Skeletal muscle tissue (tissue), 3 donors: ENCODE measurements at regions not wholly inside any gene's neighbourhood (a gene's known extent, or its start where the extent isn't known, plus 50 kb on each side); places are given as distances from the start of the nearest gene placed in this dataset.

ENCODE experiments used
- H3K27ac ChIP-seq: one replicate; pipeline ENCODE4 v1.7.0; 2013; ENCODE audit warnings: mild to moderate bottlenecking, low read depth, low read length, inconsistent platforms
- H3K27me3 ChIP-seq, 3 donors: one replicate each; pipeline ENCODE4 v1.7.0; 2013; ENCODE audit warnings: low read length in 3 of 3; ENCODE audit not compliant: control insufficient read depth in 3 of 3, insufficient read depth in 3 of 3
- H3K36me3 ChIP-seq, 3 donors: one replicate each; pipeline ENCODE4 v1.7.0; 2013; ENCODE audit warnings: low read length in 3 of 3; ENCODE audit not compliant: control insufficient read depth in 3 of 3, insufficient read depth in 3 of 3
- H3K4me1 ChIP-seq, 3 donors: one replicate each; pipeline ENCODE4 v1.7.0; 2013; ENCODE audit warnings: low read length in 3 of 3, mild to moderate bottlenecking in 3 of 3; ENCODE audit not compliant: control insufficient read depth in 3 of 3, insufficient read depth in 3 of 3
- H3K4me3 ChIP-seq, 3 donors: one replicate each; pipeline ENCODE4 v1.7.0; 2013; ENCODE audit warnings: low read length in 3 of 3
- H3K9ac ChIP-seq, 3 donors: one replicate each; pipeline ENCODE4 v1.7.0; 2013; ENCODE audit warnings: low read length in 3 of 3, mild to moderate bottlenecking in 3 of 3, moderate library complexity in 2 of 3, low read depth in 1 of 3
- H3K9me3 ChIP-seq, 3 donors: one replicate each; pipeline ENCODE4 v1.7.0; 2013; ENCODE audit warnings: low read length in 3 of 3; ENCODE audit not compliant: control insufficient read depth in 3 of 3
- donor health status: Osteomylitis.

GRCh38 chr5:74310997-74311930 is 329.3 kb downstream of the ENC1 start:
- H3K27ac ChIP-seq, result no peak overlapping the region
- peaks cover 0 to 5% (median 3%) of the 10 kb centered on the region in 3 donors for H3K4me1 ChIP-seq
- H3K9me3 ChIP-seq, result no peaks in the 10 kb centered on the region
- H3K27me3 ChIP-seq, result no peaks in the 10 kb centered on the region
- H3K4me3 ChIP-seq, result no peak overlapping the region
- no peak overlapping the region for H3K9ac ChIP-seq
- no peaks in the 10 kb centered on the region for H3K36me3 ChIP-seq

- no peaks in the 10 kb centered on the region for H3K4me1 ChIP-seq
- no peaks in the 10 kb centered on the region for H3K36me3 ChIP-seq
- no peaks in the 10 kb centered on the region for H3K27me3 ChIP-seq
- H3K4me3 ChIP-seq, result no peak overlapping the region
- no peaks in the 10 kb centered on the region for H3K9me3 ChIP-seq
- no peak overlapping the region for H3K9ac ChIP-seq
- no peak overlapping the region for H3K27ac ChIP-seq
Observed at GRCh38 chr5:74310386-74310785, 330.1 kb downstream of the ENC1 start.

- H3K4me1 ChIP-seq, result no peaks in the 10 kb centered on the region
- H3K36me3 ChIP-seq, result no peaks in the 10 kb centered on the region
- H3K27ac ChIP-seq, result no peak overlapping the region
- no peaks in the 10 kb centered on the region for H3K9me3 ChIP-seq
- no peak overlapping the region for H3K4me3 ChIP-seq
- no peak overlapping the region for H3K9ac ChIP-seq
- no peaks in the 10 kb centered on the region for H3K27me3 ChIP-seq
Observed at GRCh38 chr5:74309050-74309449, 331.5 kb downstream of the ENC1 start.

- no peaks in the 10 kb centered on the region for H3K4me1 ChIP-seq
- no peak overlapping the region for H3K9ac ChIP-seq
- no peak overlapping the region for H3K4me3 ChIP-seq
- no peak overlapping the region for H3K27ac ChIP-seq
- H3K36me3 ChIP-seq, result no peaks in the 10 kb centered on the region
- no peaks in the 10 kb centered on the region for H3K27me3 ChIP-seq
- H3K9me3 ChIP-seq, result no peaks in the 10 kb centered on the region
Observed at GRCh38 chr5:74306845-74307244, 333.7 kb downstream of the ENC1 start.

- H3K9ac ChIP-seq, result no peak overlapping the region
- H3K27me3 ChIP-seq, result no peaks in the 10 kb centered on the region
- H3K9me3 ChIP-seq, result no peaks in the 10 kb centered on the region
- no peaks in the 10 kb centered on the region for H3K36me3 ChIP-seq
- H3K4me3 ChIP-seq, result no peak overlapping the region
- no peak overlapping the region for H3K27ac ChIP-seq
- H3K4me1 ChIP-seq, result no peaks in the 10 kb centered on the region
Observed at GRCh38 chr5:74304536-74304935, 336.0 kb downstream of the ENC1 start.

GRCh38 chr5:74303578-74303977 is 336.9 kb downstream of the ENC1 start:
- H3K4me3 ChIP-seq, result no peak overlapping the region
- no peaks in the 10 kb centered on the region for H3K36me3 ChIP-seq
- no peaks in the 10 kb centered on the region for H3K27me3 ChIP-seq

GRCh38 chr5:74301576-74301975 is 339.0 kb downstream of the ENC1 start:
- Histone ChIP-seq H3K27ac (no peak overlapping the region), H3K4me1 (peaks cover 0 to 3% (median 0%) of the 10 kb centered on the region in 3 donors), H3K9ac (no peak overlapping the region), H3K9me3 (no peaks in the 10 kb centered on the region), H3K27me3 (no peaks in the 10 kb centered on the region), H3K36me3 (no peaks in the 10 kb centered on the region), H3K4me3 (no peak overlapping the region)

More at GRCh38 chr5:74303578-74303977, 336.9 kb downstream of the ENC1 start:
- no peak overlapping the region for H3K27ac ChIP-seq
- no peak overlapping the region for H3K9ac ChIP-seq
- H3K4me1 ChIP-seq, result no peaks in the 10 kb centered on the region
- no peaks in the 10 kb centered on the region for H3K9me3 ChIP-seq

- H3K4me3 ChIP-seq, result no peak overlapping the region
- H3K9me3 ChIP-seq, result no peaks in the 10 kb centered on the region
- H3K27ac ChIP-seq, result no peak overlapping the region
- no peaks in the 10 kb centered on the region for H3K36me3 ChIP-seq
- H3K4me1 ChIP-seq, result peaks cover 0 to 3% (median 0%) of the 10 kb centered on the region in 3 donors
- no peaks in the 10 kb centered on the region for H3K27me3 ChIP-seq
- no peak overlapping the region for H3K9ac ChIP-seq
Observed at GRCh38 chr5:74300808-74301389, 339.6 kb downstream of the ENC1 start.

GRCh38 chr5:74299833-74300232 is 340.7 kb downstream of the ENC1 start:
- H3K36me3 ChIP-seq, result no peaks in the 10 kb centered on the region
- peaks cover 0 to 3% (median 0%) of the 10 kb centered on the region in 3 donors for H3K4me1 ChIP-seq
- H3K27ac ChIP-seq, result no peak overlapping the region
- no peak overlapping the region for H3K9ac ChIP-seq
- H3K4me3 ChIP-seq, result no peak overlapping the region
- H3K27me3 ChIP-seq, result no peaks in the 10 kb centered on the region
- no peaks in the 10 kb centered on the region for H3K9me3 ChIP-seq

GRCh38 chr5:74296685-74297408 is 343.7 kb downstream of the ENC1 start:
- H3K4me3 ChIP-seq, result no peak overlapping the region
- no peak overlapping the region for H3K9ac ChIP-seq
- H3K4me1 ChIP-seq, result peaks cover 9 to 14% (median 10%) of the 10 kb centered on the region in 3 donors
- H3K27ac ChIP-seq, result no peak overlapping the region
- H3K36me3 ChIP-seq, result no peaks in the 10 kb centered on the region
- no peaks in the 10 kb centered on the region for H3K27me3 ChIP-seq
- H3K9me3 ChIP-seq, result no peaks in the 10 kb centered on the region
